A673 (cell line): ENCODE measurements at regions not wholly inside any gene's neighbourhood (a gene's known extent, or its start where the extent isn't known, plus 50 kb on each side); places are given as distances from the start of the nearest gene placed in this dataset.
"Not testable (repeated sequence)": the region's sequence is repeated elsewhere in the genome, so short reads cannot be mapped to it uniquely, and the experiment has no call there.

Experiments
- BruUV-seq: library from RNA; stranded (reverse); fragments of 400-500 nt; replicated peaks from 2 replicates; lab custom pipeline; 2021; lab: Mats Ljungman, UMichigan
- CTCF ChIA-PET: fragments of 300-600 bp; sonication (Branson Sonifier 250); formaldehyde crosslinking; loops from one replicate; lab custom pipeline; 2022; ENCODE audit warnings: antibody characterized with exemption; lab: Charles Lee
- POLR2A ChIA-PET: fragments of 300-600 bp; sonication (Branson Sonifier 250); formaldehyde crosslinking; loops from one replicate; lab custom pipeline; 2022; ENCODE audit warnings: antibody characterized with exemption; ENCODE audit not compliant: low non-redundant PET; lab: Charles Lee
- DNase-seq: peaks from one replicate; pipeline ENCODE4 v3.0.0-alpha.2; 2015; ENCODE audit warnings: low spot score
- H3K27ac ChIP-seq: fragments of 200-600 bp; sonication (generic); 2 replicates; pipeline ENCODE4 v1.5.1; 2016; ENCODE audit warnings: mixed run types, low read depth, mild to moderate bottlenecking, mixed read lengths, antibody characterized with exemption, low read length; ENCODE audit not compliant: poor library complexity, severe bottlenecking
- H3K27me3 ChIP-seq: fragments of 200-600 bp; sonication (generic); replicated peaks from 2 replicates; pipeline ENCODE4 v1.6.1; 2017; ENCODE audit warnings: mixed run types, low read depth, mild to moderate bottlenecking, mixed read lengths, antibody characterized with exemption, low read length; ENCODE audit not compliant: insufficient read depth, poor library complexity
- H3K36me3 ChIP-seq: fragments of 200-600 bp; sonication (generic); 2 replicates; pipeline ENCODE4 v1.6.1; 2016; ENCODE audit warnings: mixed run types, mild to moderate bottlenecking, mixed read lengths, antibody characterized with exemption, low read length; ENCODE audit not compliant: insufficient read depth, poor library complexity, severe bottlenecking
- H3K4me1 ChIP-seq: fragments of 200-600 bp; sonication (generic); 2 replicates; pipeline ENCODE4 v1.6.1; 2017; ENCODE audit warnings: mixed run types, mild to moderate bottlenecking, mixed read lengths, antibody characterized with exemption, low read length; ENCODE audit not compliant: insufficient read depth, poor library complexity, severe bottlenecking
- H3K4me3 ChIP-seq: fragments of 200-600 bp; sonication (generic); 2 replicates; pipeline ENCODE4 v1.5.1; 2016; ENCODE audit warnings: low read depth, mixed run types, mild to moderate bottlenecking, mixed read lengths, low read length; ENCODE audit not compliant: poor library complexity, severe bottlenecking
- H3K9me3 ChIP-seq: fragments of 200-600 bp; sonication (generic); 2 replicates; pipeline ENCODE4 v1.6.1; 2016; ENCODE audit warnings: mixed run types, low read depth, mild to moderate bottlenecking, mixed read lengths, antibody characterized with exemption, low read length; ENCODE audit not compliant: poor library complexity, severe bottlenecking
- CTCF ChIP-seq: fragments of 300-800, 200-600 bp; sonication (generic); conservative IDR thresholded peaks from 2 replicates; pipeline ENCODE4 v1.5.1; 2017; ENCODE audit warnings: low read depth, mild to moderate bottlenecking, antibody characterized with exemption, low read length, moderate library complexity, mixed read lengths
- intact Hi-C: fragments of 100-400 bp; cut with micrococcal nuclease; formaldehyde crosslinking; loops from one replicate; pipeline ENCODE4 v1.10.0; 2022; ENCODE audit not compliant: unreplicated experiment

GRCh38 chr2:132304661-132305380, 111.8 kb upstream of the GPR39 start:
- POLR2A ChIA-PET, H3K36me3 ChIP-seq, H3K9me3 ChIP-seq, BruUV-seq, CTCF ChIA-PET, H3K4me1 ChIP-seq, H3K27ac ChIP-seq, intact Hi-C loops, H3K27me3 ChIP-seq: not testable (repeated sequence)
- TF ChIP-seq CTCF, result peak; percentile 16; the same call in 1 of the 2 replicates
- DNase-seq, result peak; percentile 85
- peak overlapping the region; percentile 46 for H3K4me3 ChIP-seq

- DNase-seq, CTCF ChIA-PET, POLR2A ChIA-PET, H3K27me3 ChIP-seq, H3K4me1 ChIP-seq, H3K9me3 ChIP-seq, H3K4me3 ChIP-seq, intact Hi-C loops, BruUV-seq, H3K36me3 ChIP-seq, H3K27ac ChIP-seq: not testable (repeated sequence)
Measured at GRCh38 chr2:132307613-132308198, 108.9 kb upstream of the GPR39 start.

GRCh38 chr2:132309203-132309602, 107.4 kb upstream of the GPR39 start:
- H3K36me3 ChIP-seq, intact Hi-C loops, H3K27ac ChIP-seq, POLR2A ChIA-PET, BruUV-seq, DNase-seq, H3K9me3 ChIP-seq, H3K4me3 ChIP-seq, CTCF ChIA-PET, H3K27me3 ChIP-seq, H3K4me1 ChIP-seq: not testable (repeated sequence)

- H3K27ac ChIP-seq, H3K4me3 ChIP-seq, BruUV-seq, DNase-seq, POLR2A ChIA-PET, intact Hi-C loops, H3K9me3 ChIP-seq, H3K4me1 ChIP-seq, CTCF ChIA-PET, H3K36me3 ChIP-seq, H3K27me3 ChIP-seq: not testable (repeated sequence)
Measured at GRCh38 chr2:132315546-132315945, 101.1 kb upstream of the GPR39 start.

- BruUV-seq, H3K4me1 ChIP-seq, CTCF ChIA-PET, intact Hi-C loops, H3K27me3 ChIP-seq, H3K9me3 ChIP-seq, H3K4me3 ChIP-seq, POLR2A ChIA-PET, H3K36me3 ChIP-seq, DNase-seq, H3K27ac ChIP-seq: not testable (repeated sequence)
Measured at GRCh38 chr2:132317026-132317680, 99.5 kb upstream of the GPR39 start.

- intact Hi-C loops, CTCF ChIA-PET, H3K36me3 ChIP-seq, H3K27me3 ChIP-seq, H3K9me3 ChIP-seq, H3K4me1 ChIP-seq, POLR2A ChIA-PET, H3K27ac ChIP-seq, DNase-seq, H3K4me3 ChIP-seq, BruUV-seq: not testable (repeated sequence)
Measured at GRCh38 chr2:132318481-132318880, 98.1 kb upstream of the GPR39 start.

- DNase-seq, CTCF ChIA-PET, intact Hi-C loops, H3K27ac ChIP-seq, H3K4me1 ChIP-seq, H3K9me3 ChIP-seq, H3K27me3 ChIP-seq, H3K36me3 ChIP-seq, BruUV-seq, POLR2A ChIA-PET, H3K4me3 ChIP-seq: not testable (repeated sequence)
Measured at GRCh38 chr2:132324005-132324404, 92.6 kb upstream of the GPR39 start.
